Fibroblast of skin of left quadriceps (primary cell): ENCODE measurements at regions not wholly inside any gene's neighbourhood (a gene's known extent, or its start where the extent isn't known, plus 50 kb on each side); places are given as distances from the start of the nearest gene placed in this dataset.
"Not testable (repeated sequence)": the region's sequence is repeated elsewhere in the genome, so short reads cannot be mapped to it uniquely, and the experiment has no call there.

Experiments used
- DNase-seq, 2 experiments: peaks; one replicate each; pipeline ENCODE4 v3.0.0-alpha.2; 2013; ENCODE audit warnings: low read depth in 2 of 2

GRCh38 chr13:61138857-61139256, 276.8 kb downstream of the PCDH20 start:
- no peak for DNase-seq

GRCh38 chr13:61136515-61136914, 279.1 kb downstream of the PCDH20 start:
- DNase-seq: no peak

GRCh38 chr13:61136093-61136492, 279.6 kb downstream of the PCDH20 start:
- no peak for DNase-seq

GRCh38 chr13:61135583-61135982, 280.1 kb downstream of the PCDH20 start:
- DNase-seq: no peak

GRCh38 chr13:61128850-61129645, 286.6 kb downstream of the PCDH20 start:
- no peak for DNase-seq

GRCh38 chr13:61123538-61124289, 291.9 kb downstream of the PCDH20 start:
- DNase-seq: no peak

- DNase-seq: no peak
Measured at GRCh38 chr13:61113140-61113658, 302.4 kb downstream of the PCDH20 start.

- DNase-seq: no peak
Measured at GRCh38 chr13:61111529-61111928, 304.1 kb downstream of the PCDH20 start.

- DNase-seq: no peak
Measured at GRCh38 chr13:61110732-61111131, 304.9 kb downstream of the PCDH20 start.

- DNase-seq: no peak
Measured at GRCh38 chr13:61109741-61110140, 305.9 kb downstream of the PCDH20 start.

GRCh38 chr13:61107989-61108388, 307.7 kb downstream of the PCDH20 start:
- no peak for DNase-seq

GRCh38 chr13:61095885-61096284, 319.8 kb downstream of the PCDH20 start:
- no peak for DNase-seq

- no peak for DNase-seq
Measured at GRCh38 chr13:61094865-61095264, 320.8 kb downstream of the PCDH20 start.

GRCh38 chr13:61089894-61090293, 325.8 kb downstream of the PCDH20 start:
- not testable (repeated sequence) for DNase-seq

- no peak for DNase-seq
Measured at GRCh38 chr13:61086087-61086486, 329.6 kb downstream of the PCDH20 start.

GRCh38 chr13:61084988-61085387, 330.7 kb downstream of the PCDH20 start:
- peak; percentile 45 to 60 for DNase-seq

GRCh38 chr13:61078976-61079770, 336.5 kb downstream of the PCDH20 start:
- DNase-seq: no peak

GRCh38 chr13:61052175-61052574, 363.5 kb downstream of the PCDH20 start:
- no peak for DNase-seq

- DNase-seq: no peak
Measured at GRCh38 chr13:61045251-61045650, 370.4 kb downstream of the PCDH20 start.

GRCh38 chr13:61040181-61040580, 375.5 kb downstream of the PCDH20 start:
- no peak for DNase-seq

- DNase-seq: peak in 1 of 2 experiments; percentile 1
Measured at GRCh38 chr13:61039302-61039701, 376.3 kb downstream of the PCDH20 start.

- no peak for DNase-seq
Measured at GRCh38 chr13:61036715-61037114, 378.9 kb downstream of the PCDH20 start.
